HCEC 1CT (cell line): ENCODE measurements at regions not wholly inside any gene's neighbourhood (a gene's known extent, or its start where the extent isn't known, plus 50 kb on each side); places are given as distances from the start of the nearest gene placed in this dataset.

Experiments
- DNase-seq: peaks from one replicate; pipeline ENCODE4 v3.0.0-alpha.2; 2017

GRCh38 chr3:76352511-76353284, 567.3 kb upstream of the ZNF717 start:
- DNase-seq, result no peak

- no peak for DNase-seq
These were observed 568.3 kb upstream of the ZNF717 start for GRCh38 chr3:76353683-76354082.

GRCh38 chr3:76361010-76361409, 575.7 kb upstream of the ZNF717 start:
- no peak for DNase-seq

DNA sequence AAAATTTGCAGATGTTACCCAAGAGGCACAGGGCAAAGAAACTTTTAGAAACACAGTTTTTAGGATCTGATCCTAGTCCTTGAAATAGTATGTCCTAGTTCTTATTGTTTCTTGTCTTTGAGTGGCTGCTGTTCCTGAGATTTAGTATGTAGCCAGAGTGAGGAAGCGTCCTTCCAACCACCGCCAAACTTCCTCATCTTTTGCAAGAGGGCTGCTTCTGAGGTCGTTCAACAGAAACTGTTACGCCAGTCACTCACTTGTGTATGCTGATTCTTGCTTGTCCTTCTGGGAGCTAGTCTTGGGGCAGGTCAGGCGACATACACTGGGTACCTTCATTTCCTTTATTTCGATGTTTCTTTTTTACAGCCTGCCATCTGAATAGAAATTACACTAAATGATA, 577.3 kb upstream of the ZNF717 start:
- no peak for DNase-seq

DNA sequence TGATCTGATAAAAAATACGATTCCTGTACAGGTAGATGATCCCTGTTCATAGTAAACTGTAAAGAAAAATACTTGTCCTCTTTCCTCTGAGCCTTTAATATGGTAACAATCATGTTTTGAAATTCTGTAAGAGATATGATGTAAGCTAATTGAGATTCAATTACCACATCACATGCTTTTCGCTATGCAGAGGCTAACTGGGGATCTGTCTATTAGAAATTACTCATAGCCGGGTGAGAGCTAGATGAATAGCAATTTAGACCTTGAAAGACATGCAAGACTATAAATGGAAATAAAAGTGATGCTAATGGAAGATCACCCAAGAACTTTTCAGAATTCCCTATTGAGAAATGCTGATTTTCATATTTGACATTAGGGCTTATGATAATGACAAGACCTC, 579.9 kb upstream of the ZNF717 start:
- DNase-seq, result peak; percentile 67

- DNase-seq, result peak; percentile 75
These were observed 581.9 kb upstream of the ZNF717 start for GRCh38 chr3:76367281-76367680.

DNA sequence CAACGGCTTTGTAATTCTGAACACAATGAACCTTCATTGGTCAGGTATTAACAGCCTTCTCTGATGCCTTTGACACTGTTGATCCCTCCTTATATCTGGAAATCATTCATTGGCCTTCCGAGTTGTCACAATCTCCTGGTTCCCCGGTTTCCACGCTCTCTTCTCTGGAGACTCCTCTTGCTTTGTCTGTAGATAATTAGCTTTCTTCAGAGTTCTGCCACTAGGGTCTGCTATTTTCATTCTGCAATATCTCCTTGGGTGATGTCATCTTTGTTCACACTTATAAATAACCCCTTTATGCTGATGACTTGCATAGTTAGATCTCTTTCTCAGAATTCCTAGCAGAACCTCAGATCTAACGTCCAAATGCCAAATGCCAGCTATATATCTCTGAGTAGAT, 583.8 kb upstream of the ZNF717 start:
- peak; percentile 75 for DNase-seq

GRCh38 chr3:76370749-76371520, 585.6 kb upstream of the ZNF717 start:
- DNase-seq, result peak; percentile 31

DNA sequence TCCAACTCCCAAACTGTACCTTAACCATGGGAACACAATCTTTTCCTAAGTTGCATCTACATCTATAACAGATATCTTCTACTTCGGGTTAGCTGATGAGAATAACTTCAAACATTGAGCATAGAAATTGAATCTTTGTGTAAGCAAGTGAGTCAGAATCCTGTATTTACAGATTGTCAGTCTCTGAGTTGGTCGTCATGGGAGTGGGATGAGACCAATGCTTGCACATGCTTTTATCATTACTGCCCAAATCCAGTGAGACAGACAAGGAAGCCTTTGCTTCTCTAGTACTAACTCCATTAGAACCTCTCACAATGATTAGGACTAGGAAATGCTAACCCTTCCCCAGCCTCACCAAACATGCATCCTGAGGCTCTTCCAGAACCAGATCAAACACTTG, 587.1 kb upstream of the ZNF717 start:
- DNase-seq, result peak; percentile 64

DNA sequence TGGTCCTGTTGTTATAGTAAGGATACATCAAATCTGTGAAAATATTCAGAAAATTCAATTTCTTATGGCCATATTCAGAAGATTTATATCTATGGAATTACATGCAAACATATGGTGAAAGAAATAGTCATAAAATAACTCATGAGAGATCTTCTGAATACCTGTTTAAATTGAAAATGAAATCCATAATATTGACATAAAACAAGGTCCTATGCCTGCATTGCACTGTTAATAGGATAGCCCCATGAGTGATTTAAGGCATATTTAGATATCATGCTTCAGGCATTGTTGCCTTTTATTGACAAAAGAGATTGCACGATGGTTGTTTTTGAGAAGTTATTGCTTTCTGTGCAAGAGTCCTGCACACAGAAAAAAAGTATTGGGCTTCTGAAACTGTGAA, 591.7 kb upstream of the ZNF717 start:
- no peak for DNase-seq

DNA sequence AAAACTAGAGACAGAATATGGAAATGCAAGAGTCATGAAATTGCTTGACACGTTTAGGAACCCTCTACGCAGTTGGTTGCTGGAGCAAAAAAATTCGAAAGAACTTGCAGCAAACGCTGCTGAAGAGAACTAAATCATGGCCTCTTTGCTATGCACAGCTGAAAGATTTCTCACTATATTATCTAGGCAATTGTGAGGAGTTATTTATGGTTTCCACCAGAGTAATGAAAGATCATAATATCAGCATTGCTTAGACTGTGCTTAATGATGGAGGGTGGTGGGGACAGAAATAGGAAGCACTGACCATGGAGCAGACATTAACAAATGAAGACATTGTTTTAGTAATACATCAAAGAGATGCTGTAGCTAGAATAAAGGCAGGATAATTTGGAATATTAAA, 593.4 kb upstream of the ZNF717 start:
- no peak for DNase-seq

GRCh38 chr3:76383781-76384180, 598.4 kb upstream of the ZNF717 start:
- no peak for DNase-seq

DNA sequence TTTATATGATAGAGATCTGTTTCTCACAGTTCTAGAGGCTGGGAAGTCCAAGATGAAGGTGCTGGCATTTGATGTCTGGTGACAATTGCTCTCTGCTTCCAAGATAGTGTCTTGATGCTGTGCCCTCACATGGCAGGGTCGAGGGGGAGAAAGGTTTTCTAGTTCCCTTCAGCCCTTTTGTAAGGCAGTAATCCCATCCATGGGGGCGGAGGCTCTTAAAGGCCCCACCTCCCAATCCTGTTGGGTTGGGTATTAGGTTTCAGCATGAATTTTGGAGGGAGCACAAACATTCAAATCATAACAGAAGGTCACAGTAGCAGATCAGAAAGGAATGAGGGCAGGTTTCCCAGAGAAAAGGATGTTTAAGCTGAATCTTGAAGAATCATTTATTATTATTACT, 601.7 kb upstream of the ZNF717 start:
- no peak for DNase-seq

DNA sequence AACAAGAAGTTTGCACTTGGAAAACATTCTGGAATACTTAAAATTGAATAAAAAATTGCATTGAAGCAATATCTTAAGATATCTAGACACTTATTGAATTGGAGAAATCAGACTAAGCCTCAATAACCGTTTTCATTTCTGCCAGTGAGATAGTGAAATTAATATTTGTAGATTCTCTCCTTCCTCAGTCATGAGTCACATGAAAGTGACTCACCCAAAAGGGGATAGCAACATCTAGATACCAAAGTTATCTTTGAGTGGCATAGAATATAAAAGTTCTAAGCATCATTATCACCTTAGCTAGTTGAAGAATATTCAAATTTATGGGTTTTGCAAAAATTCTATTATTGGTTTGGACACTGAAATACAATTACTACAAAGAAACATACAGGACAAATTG, 614.8 kb upstream of the ZNF717 start:
- DNase-seq, result peak; percentile 13

DNA sequence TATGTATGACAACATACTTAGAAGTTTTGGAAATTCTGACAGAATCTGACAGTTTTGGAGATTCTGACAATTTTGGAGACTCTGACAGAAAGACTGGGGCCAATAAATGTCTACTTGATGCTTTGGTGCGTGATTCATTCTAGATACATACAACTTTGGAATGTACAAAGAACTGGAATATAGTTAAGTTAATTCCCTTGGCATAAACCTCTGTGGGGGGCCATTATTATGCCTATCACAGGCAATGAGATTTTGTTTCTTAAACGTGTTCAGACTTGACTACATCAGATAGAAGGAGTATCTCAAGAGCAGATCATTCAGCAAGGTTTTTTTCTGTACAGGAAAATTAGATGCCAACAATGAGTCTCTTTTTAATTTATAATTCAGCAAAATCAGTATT, 617.6 kb upstream of the ZNF717 start:
- DNase-seq, result peak; percentile 45

- DNase-seq, result peak; percentile 71
These were observed 618.2 kb upstream of the ZNF717 start for GRCh38 chr3:76403556-76403955.

DNA sequence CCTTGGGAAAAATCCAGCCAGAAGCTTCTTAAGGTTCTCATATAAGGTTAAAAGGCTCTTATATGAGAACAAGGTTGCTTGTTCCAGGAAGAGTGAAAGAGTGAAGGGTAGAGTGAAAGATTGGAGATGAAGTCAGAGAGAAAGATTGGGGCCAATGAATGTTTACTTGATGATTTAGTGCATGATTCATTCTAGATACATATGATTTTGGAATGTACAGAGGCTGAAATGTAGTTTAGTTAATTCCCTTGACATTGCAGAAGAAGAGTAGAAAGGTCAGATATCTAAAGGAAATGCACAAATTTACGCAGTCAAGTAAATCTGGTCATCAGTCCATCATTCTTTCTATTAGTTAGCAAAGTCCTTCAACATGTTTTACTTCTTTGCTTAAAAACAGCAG, 619.8 kb upstream of the ZNF717 start:
- DNase-seq, result peak; percentile 73

DNA sequence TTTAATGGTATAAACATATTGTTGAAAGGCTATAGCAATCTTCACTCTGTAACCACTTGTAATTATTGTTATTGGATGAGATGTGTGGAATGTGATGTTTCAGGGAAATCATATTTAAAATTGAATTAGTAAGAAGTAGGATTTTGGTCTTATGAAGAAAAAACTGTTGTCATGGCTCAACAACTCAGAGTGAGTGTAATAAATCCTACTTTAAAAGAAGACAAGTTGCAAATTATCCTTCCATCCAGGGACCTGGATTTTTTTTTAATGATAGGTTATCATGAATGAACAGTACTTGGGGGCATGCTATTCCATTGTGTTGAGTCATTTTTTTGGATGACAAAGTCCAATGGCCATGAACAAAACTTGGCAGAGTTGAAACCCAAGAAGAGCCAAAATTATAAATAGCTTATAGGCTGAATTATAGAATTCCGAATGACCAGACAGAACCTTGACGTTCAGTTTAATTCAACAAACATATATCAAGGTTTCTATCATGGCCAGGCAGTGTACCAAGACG, 625.5 kb upstream of the ZNF717 start:
- DNase-seq, result peak; percentile 41

- DNase-seq, result peak; percentile 41
These were observed 624.5 kb upstream of the ROBO2 start for GRCh38 chr3:76415384-76415783.

GRCh38 chr3:76429581-76430177, 610.2 kb upstream of the ROBO2 start:
- no peak for DNase-seq

GRCh38 chr3:76432396-76432795, 607.5 kb upstream of the ROBO2 start:
- peak; percentile 74 for DNase-seq

DNA sequence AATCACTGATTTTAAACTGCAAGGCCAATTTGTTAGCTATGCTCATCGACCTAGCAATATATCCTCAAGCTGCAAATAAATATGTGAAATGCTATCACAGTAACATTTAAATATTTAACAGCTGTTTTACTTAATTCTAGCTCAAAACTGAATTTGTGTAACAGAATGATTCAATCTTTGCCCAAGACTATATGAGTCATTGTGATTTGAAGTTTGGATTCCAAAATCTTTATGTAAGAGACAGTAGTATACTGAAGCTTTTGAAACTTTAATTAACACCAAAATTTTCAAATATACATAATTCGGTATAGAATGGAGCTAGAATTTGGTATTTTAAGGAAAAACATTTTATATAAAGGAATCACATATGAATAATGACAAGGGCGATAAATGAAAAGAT, 603.0 kb upstream of the ROBO2 start:
- DNase-seq, result peak; percentile 69

DNA sequence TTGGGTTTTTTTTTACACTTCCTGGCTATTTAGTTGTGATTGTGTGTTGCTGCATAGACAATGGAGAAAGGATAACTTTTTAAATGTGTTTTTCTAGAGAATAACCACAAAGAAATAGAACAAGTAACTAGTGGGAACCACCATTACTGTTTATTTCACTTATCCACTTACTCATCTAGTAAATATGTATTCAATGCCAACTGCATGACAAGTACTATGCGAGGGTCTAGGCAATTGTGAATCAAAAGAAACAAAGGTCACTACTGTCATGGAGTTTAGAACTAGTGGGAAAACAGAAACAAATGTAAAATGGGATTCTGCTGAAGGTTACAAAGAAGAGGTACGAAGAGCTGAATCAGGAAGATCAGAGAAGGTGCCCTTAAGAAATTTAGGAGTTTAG, 600.9 kb upstream of the ROBO2 start:
- DNase-seq, result peak; percentile 76
